GM12872 (cell line): ENCODE measurements at regions not wholly inside any gene's neighbourhood (a gene's known extent, or its start where the extent isn't known, plus 50 kb on each side); places are given as distances from the start of the nearest gene placed in this dataset.

Experiments
- TF ChIP-seq, protein P1 (sequence below): IDR thresholded peaks from 3 replicates; pipeline ENCODE4 v1.5.1; 2011; ENCODE audit warnings: low read depth, mild to moderate bottlenecking, low read length, moderate library complexity; ENCODE audit not compliant: insufficient read depth

DNA sequence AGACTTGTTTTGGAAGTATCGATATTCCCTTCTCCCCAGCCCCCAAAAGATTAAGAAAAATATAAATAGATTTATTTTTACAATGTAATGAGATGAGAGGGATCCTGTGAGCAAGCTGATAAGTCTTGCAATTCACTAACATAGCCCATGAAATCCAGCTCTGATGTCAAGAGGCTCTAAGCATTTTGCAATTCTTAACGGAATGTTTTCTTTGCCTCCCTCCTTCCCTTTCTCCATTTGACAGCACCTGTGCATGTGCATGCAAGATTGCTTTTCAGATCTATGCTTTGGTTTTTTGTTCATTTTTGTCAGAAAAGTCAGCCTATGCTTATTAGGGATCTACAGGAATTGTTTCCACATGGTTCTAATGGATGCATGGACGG, 169.9 kb downstream of the SLIT2 start:
- TF ChIP-seq, protein P1, sequence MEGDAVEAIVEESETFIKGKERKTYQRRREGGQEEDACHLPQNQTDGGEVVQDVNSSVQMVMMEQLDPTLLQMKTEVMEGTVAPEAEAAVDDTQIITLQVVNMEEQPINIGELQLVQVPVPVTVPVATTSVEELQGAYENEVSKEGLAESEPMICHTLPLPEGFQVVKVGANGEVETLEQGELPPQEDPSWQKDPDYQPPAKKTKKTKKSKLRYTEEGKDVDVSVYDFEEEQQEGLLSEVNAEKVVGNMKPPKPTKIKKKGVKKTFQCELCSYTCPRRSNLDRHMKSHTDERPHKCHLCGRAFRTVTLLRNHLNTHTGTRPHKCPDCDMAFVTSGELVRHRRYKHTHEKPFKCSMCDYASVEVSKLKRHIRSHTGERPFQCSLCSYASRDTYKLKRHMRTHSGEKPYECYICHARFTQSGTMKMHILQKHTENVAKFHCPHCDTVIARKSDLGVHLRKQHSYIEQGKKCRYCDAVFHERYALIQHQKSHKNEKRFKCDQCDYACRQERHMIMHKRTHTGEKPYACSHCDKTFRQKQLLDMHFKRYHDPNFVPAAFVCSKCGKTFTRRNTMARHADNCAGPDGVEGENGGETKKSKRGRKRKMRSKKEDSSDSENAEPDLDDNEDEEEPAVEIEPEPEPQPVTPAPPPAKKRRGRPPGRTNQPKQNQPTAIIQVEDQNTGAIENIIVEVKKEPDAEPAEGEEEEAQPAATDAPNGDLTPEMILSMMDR = no peak

DNA sequence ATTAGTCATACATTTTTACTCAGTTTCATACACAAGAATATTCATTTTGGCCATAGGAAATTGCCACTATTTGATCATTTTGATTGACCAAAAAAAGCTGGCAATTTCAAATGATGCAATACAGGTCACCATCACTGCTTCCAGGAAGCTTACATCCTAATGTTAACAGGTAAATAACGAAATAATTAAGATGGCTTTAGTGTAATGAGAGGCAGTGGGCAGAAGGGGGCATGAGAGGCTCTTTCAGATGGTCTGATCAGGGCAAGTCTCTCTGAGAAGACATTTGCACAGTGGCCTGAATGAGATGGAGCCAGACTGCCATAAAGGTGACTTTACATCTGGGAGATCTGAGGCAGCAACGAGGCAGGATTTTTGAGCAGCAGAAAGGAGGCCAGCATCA, 170.7 kb downstream of the SLIT2 start:
- TF ChIP-seq, protein P1 = peak; percentile 70

DNA sequence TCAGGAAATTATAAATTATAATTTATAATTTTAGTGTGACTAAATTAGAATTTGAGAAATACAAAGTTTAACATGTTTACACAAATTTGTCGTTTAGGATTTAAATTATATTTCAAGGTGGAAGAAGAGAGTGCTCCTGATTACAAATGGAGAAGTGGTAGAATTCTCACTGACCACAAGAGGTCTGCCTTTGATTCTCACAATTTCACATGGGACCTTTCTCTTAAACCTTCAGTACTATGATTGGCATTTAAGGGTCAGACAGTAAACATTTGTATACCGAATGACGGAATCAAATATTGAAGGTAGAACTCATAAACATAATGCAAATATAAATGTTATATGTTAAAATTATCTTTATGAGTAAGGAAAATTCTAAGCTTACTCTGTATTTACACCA, 171.7 kb downstream of the SLIT2 start:
- TF ChIP-seq, protein P1 = no peak

DNA sequence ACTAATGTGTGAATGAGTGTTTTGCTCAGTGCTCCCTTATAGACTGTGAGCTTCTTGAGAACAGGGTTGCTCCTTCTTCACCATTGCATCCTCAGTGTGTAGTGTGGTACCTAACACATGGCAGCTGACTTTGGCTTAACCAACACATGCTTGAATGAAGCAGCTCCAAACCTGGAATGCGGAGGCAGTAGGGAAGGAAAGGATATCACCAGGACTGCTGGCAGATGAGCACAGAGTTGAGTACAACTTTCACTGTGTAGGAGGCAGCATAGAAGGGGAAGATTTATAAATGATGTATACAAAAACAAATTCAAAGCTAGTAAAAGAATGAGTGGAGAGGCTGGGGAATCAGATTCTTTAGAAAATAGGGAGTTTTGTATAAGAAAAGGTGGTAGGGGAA, 174.3 kb downstream of the SLIT2 start:
- TF ChIP-seq, protein P1 = no peak

DNA sequence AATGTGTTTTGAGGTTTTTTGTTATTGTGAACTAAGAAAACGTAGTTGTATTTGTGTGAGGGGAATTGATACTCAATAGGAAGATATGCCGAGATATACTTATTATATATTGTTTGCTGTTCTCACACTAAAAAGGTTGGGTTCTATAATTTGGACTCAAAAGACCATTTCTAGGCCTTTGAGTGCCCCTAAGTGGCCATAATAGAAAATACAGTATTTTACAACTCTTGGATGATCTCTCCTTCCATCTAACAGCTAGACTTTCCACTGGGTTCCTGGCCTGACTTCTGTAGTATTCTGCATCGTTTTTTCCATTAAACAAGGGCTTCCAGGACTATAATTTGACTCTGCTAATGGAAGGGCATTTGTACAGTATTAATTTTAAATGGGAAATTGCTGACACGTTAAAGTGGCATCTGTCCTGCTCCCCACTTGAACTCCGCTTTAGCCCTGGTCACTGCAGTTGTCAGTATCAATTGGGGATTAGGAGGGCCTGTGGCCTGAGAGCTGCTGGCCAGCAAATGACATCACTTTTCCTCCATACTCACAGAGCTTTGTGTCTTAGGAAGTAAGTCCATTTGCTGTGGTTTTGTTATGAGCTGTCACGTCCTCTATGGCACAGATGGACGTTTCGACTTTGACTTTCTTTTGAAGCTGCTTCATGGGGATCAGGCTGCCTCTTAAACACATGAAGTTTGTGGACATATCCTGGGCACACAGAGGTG, 176.9 kb downstream of the SLIT2 start:
- TF ChIP-seq, protein P1 = no peak

DNA sequence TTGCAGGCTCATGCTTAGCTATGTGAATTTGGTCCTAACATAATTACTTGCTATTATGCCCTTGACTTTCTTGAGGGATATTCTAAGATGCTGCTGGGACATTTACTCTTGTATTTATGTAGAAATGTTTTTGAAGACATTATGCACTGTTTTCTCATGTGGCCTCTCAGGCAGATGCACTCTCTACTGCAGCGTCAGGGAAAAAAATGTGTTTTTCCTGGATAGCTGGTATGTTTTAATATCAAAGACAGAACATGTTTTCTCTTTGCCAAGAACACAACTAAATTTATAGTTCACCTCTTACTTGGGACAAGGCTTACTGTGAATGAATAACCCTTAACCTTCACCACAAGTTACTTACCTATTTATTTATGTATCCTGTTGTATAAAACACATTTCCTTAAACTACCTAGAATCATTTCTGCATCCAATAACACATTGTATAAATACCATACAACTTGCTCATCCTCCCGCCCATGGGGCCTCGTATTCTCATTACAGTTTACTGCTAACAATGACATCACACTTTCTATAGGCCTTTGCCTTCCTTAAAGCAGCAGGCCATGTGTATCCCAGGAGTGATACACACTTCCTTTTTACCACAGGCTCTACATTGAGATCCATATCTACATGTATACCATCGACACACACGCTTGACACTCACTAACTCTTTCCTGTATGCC, 178.7 kb downstream of the SLIT2 start:
- TF ChIP-seq, protein P1 = no peak

DNA sequence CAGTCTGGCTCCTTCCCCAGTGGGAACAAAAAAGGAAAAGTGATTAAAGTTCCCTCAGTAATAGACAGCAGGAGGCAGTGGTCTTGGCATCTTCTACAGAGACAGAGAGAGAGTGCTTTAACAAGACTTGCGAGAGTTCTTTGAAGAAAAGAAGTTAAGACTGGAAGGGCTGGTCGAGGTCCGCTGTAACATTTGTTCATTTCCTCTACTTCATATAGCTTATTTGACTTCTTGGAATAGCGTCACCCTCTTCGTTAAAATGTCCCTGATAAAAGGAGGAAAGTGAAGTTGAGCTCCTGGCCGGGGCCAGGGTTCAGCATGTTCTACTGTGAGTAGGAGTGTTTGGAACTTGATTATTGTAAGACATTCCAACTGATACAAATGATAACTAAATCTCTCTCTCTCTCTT, 179.8 kb downstream of the SLIT2 start:
- TF ChIP-seq, protein P1 = no peak
